HL-60 (cell line): ENCODE measurements at regions not wholly inside any gene's neighbourhood (a gene's known extent, or its start where the extent isn't known, plus 50 kb on each side); places are given as distances from the start of the nearest gene placed in this dataset.

Experiments used
- DNase-seq, 2 experiments: peaks; one replicate each; pipeline ENCODE4 v3.0.0-alpha.2; 2010 to 2020; ENCODE audit warnings: low read depth in 1 of 2, low spot score in 1 of 2
- H3K27ac ChIP-seq: fragments of 250-450 bp; sonication (Bioruptor Pico); replicated peaks from 2 replicates; pipeline ENCODE4 v1.5.1; 2020; ENCODE audit warnings: mild to moderate bottlenecking, moderate library complexity
- H3K27me3 ChIP-seq: fragments of 250-450 bp; sonication (Bioruptor Pico); 2 replicates; pipeline ENCODE4 v1.5.1; 2021; ENCODE audit warnings: mild to moderate bottlenecking, moderate library complexity; ENCODE audit not compliant: insufficient read depth, poor library complexity, severe bottlenecking
- H3K4me3 ChIP-seq: replicated peaks from 2 replicates; pipeline ENCODE4 v1.5.1; 2011; ENCODE audit warnings: mild to moderate bottlenecking, control low read depth, low read length; ENCODE audit not compliant: insufficient read depth
- CTCF ChIP-seq: IDR thresholded peaks from one replicate; pipeline ENCODE4 v1.5.1; 2011; ENCODE audit warnings: low read length, control low read depth, inconsistent platforms; ENCODE audit not compliant: insufficient read depth
- GABPA ChIP-seq: IDR thresholded peaks from 2 replicates; pipeline ENCODE4 v1.6.1; 2012; ENCODE audit warnings: low read depth
- POLR2AphosphoS5 ChIP-seq: IDR thresholded peaks from 2 replicates; pipeline ENCODE4 v1.6.1; 2012; ENCODE audit warnings: low read depth
- SPI1 ChIP-seq: IDR thresholded peaks from 2 replicates; pipeline ENCODE4 v1.6.1; 2012; ENCODE audit warnings: low read depth, mild to moderate bottlenecking, borderline replicate concordance
- TF ChIP-seq, protein P1 (sequence below): IDR thresholded peaks from 2 replicates; pipeline ENCODE4 v1.6.1; 2012; ENCODE audit warnings: low read depth; ENCODE audit not compliant: insufficient replicate concordance

GRCh38 chr3:80060664-80061063 is 292.9 kb upstream of the ROBO1 start:
- no peaks in the 10 kb centered on the region for H3K27me3 ChIP-seq
- no peak overlapping the region for H3K4me3 ChIP-seq
- H3K27ac ChIP-seq = no peak overlapping the region
- DNase-seq = no peak
- no peak for TF ChIP-seq CTCF
- no peak for TF ChIP-seq POLR2AphosphoS5
- no peak for TF ChIP-seq GABPA
- TF ChIP-seq, protein P1, sequence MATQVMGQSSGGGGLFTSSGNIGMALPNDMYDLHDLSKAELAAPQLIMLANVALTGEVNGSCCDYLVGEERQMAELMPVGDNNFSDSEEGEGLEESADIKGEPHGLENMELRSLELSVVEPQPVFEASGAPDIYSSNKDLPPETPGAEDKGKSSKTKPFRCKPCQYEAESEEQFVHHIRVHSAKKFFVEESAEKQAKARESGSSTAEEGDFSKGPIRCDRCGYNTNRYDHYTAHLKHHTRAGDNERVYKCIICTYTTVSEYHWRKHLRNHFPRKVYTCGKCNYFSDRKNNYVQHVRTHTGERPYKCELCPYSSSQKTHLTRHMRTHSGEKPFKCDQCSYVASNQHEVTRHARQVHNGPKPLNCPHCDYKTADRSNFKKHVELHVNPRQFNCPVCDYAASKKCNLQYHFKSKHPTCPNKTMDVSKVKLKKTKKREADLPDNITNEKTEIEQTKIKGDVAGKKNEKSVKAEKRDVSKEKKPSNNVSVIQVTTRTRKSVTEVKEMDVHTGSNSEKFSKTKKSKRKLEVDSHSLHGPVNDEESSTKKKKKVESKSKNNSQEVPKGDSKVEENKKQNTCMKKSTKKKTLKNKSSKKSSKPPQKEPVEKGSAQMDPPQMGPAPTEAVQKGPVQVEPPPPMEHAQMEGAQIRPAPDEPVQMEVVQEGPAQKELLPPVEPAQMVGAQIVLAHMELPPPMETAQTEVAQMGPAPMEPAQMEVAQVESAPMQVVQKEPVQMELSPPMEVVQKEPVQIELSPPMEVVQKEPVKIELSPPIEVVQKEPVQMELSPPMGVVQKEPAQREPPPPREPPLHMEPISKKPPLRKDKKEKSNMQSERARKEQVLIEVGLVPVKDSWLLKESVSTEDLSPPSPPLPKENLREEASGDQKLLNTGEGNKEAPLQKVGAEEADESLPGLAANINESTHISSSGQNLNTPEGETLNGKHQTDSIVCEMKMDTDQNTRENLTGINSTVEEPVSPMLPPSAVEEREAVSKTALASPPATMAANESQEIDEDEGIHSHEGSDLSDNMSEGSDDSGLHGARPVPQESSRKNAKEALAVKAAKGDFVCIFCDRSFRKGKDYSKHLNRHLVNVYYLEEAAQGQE = no peak
- TF ChIP-seq SPI1 = no peak

- TF ChIP-seq GABPA = no peak
- no peak for TF ChIP-seq POLR2AphosphoS5
- no peak for TF ChIP-seq SPI1
- TF ChIP-seq, protein P1 = no peak
- no peak for TF ChIP-seq CTCF
- DNase-seq = no peak
- Histone ChIP-seq H3K27ac (no peak overlapping the region), H3K4me3 (no peak overlapping the region), H3K27me3 (no peaks in the 10 kb centered on the region)
Measured at GRCh38 chr3:80055306-80055705, 287.5 kb upstream of the ROBO1 start.

GRCh38 chr3:80052271-80052670 is 284.5 kb upstream of the ROBO1 start:
- no peak for DNase-seq
- Histone ChIP-seq H3K27me3 (no peaks in the 10 kb centered on the region), H3K27ac (no peak overlapping the region), H3K4me3 (no peak overlapping the region)
- TF ChIP-seq CTCF = no peak
- TF ChIP-seq, protein P1 = no peak
- no peak for TF ChIP-seq SPI1
- no peak for TF ChIP-seq POLR2AphosphoS5
